Endothelial cell of umbilical vein (primary cell): ENCODE measurements at regions not wholly inside any gene's neighbourhood (a gene's known extent, or its start where the extent isn't known, plus 50 kb on each side); places are given as distances from the start of the nearest gene placed in this dataset.

ENCODE experiments used
- BruUV-seq: library from RNA; stranded (reverse); fragments of 400-500 nt; replicated peaks from 2 replicates; lab custom pipeline; 2021; lab: Mats Ljungman, UMichigan
- CTCF ChIA-PET: fragments of 300-600, 350-600 bp; sonication (Branson Sonifier 250); formaldehyde crosslinking; loops from one replicate; lab custom pipeline; 2021; ENCODE audit warnings: antibody characterized with exemption, inconsistent platforms; lab: Charles Lee
- POLR2A ChIA-PET: fragments of 300-600, 350-600 bp; sonication (Branson Sonifier 250); formaldehyde crosslinking; loops from one replicate; lab custom pipeline; 2021; ENCODE audit warnings: antibody characterized with exemption, inconsistent platforms; lab: Charles Lee
- DNase-seq: peaks from one replicate; pipeline ENCODE4 v3.0.0-alpha.2; 2011; ENCODE audit warnings: low read depth, low spot score
- FAIRE-seq: peaks from 2 replicates; lab custom pipeline; 2011; peaks lifted over from hg19 to GRCh38; lab: Jason Lieb, UNC
- H2AFZ ChIP-seq: 2 replicates; pipeline ENCODE4 v1.6.0; 2012; ENCODE audit warnings: low read depth, low read length, control low read depth, inconsistent platforms
- H3K27ac ChIP-seq: 2 replicates; pipeline ENCODE4 v1.5.1; 2011; ENCODE audit warnings: low read depth, mild to moderate bottlenecking, control low read depth, low read length, moderate library complexity; ENCODE audit not compliant: insufficient read depth
- H3K27me3 ChIP-seq, 2 experiments: 2 replicates each; pipeline versions ENCODE4 v1.6.0 to v1.6.1; 2011; ENCODE audit warnings: low read length in 2 of 2, mixed read lengths in 1 of 2; ENCODE audit not compliant: control insufficient read depth in 2 of 2, insufficient read depth in 2 of 2
- H3K36me3 ChIP-seq, 2 experiments: 2 replicates in 1 of 2; 3 replicates in 1 of 2; pipeline ENCODE4 v1.5.1; 2011; ENCODE audit warnings: low read length in 2 of 2, mild to moderate bottlenecking in 1 of 2, moderate library complexity in 1 of 2; ENCODE audit not compliant: control insufficient read depth in 2 of 2, insufficient read depth in 2 of 2; ENCODE audit errors: extremely low read depth in 1 of 2
- H3K4me1 ChIP-seq: 3 replicates; pipeline ENCODE4 v1.5.1; 2011; ENCODE audit warnings: mild to moderate bottlenecking, low read length; ENCODE audit not compliant: control insufficient read depth, insufficient read depth; ENCODE audit errors: extremely low read depth
- H3K4me2 ChIP-seq: 2 replicates; pipeline ENCODE4 v1.6.1; 2011; ENCODE audit warnings: low read length, control low read depth, mixed read lengths; ENCODE audit not compliant: insufficient read depth
- H3K4me3 ChIP-seq, 3 experiments: fragments of 200-600 bp in 1 of 3; sonication (generic), shearing (Covaris generic) in 1 of 3; replicated peaks in 1 of 3; 2 replicates each; pipeline ENCODE4 v1.5.1; 2011 to 2016; ENCODE audit warnings: control low read depth in 3 of 3, low read length in 3 of 3, mild to moderate bottlenecking in 2 of 3, inconsistent platforms in 1 of 3, low read depth in 1 of 3, moderate library complexity in 1 of 3; ENCODE audit not compliant: insufficient read depth in 1 of 3
- H3K79me2 ChIP-seq: 2 replicates; pipeline ENCODE4 v1.6.0; 2012; ENCODE audit warnings: low read length, inconsistent platforms; ENCODE audit not compliant: control insufficient read depth, insufficient read depth
- H3K9ac ChIP-seq: replicated peaks from 2 replicates; pipeline ENCODE3; 2011; ENCODE audit warnings: low read length, control low read depth; ENCODE audit not compliant: insufficient read depth; ENCODE audit errors: extremely low read depth
- H3K9me1 ChIP-seq: replicated peaks from 3 replicates; pipeline ENCODE4 v1.6.0; 2011; ENCODE audit warnings: mild to moderate bottlenecking, low read length; ENCODE audit not compliant: control insufficient read depth, insufficient read depth; ENCODE audit errors: extremely low read depth
- H3K9me3 ChIP-seq: replicated peaks from 2 replicates; pipeline ENCODE4 v1.5.1; 2012; ENCODE audit warnings: low read length, inconsistent platforms; ENCODE audit not compliant: control insufficient read depth, insufficient read depth
- H4K20me1 ChIP-seq: replicated peaks from 2 replicates; pipeline ENCODE3; 2011; ENCODE audit warnings: mild to moderate bottlenecking, low read length; ENCODE audit not compliant: control insufficient read depth, insufficient read depth; ENCODE audit errors: extremely low read depth
- EZH2 ChIP-seq: IDR thresholded peaks from 2 replicates; pipeline ENCODE4 v1.6.1; 2012; ENCODE audit warnings: borderline replicate concordance, low read depth, mild to moderate bottlenecking, moderate library complexity, low read length, inconsistent platforms; ENCODE audit not compliant: severe bottlenecking
- FOS ChIP-seq: IDR thresholded peaks from 2 replicates; pipeline ENCODE4 v1.6.1; 2011; ENCODE audit warnings: mild to moderate bottlenecking, low read length, moderate library complexity, borderline replicate concordance; ENCODE audit not compliant: insufficient read depth
- GATA2 ChIP-seq: IDR thresholded peaks from 2 replicates; pipeline ENCODE4 v1.7.0; 2011; ENCODE audit warnings: low read depth, mild to moderate bottlenecking, moderate library complexity, mixed read lengths, low read length; ENCODE audit not compliant: insufficient read length, insufficient read depth
- JUN ChIP-seq: IDR thresholded peaks from 2 replicates; pipeline ENCODE4 v1.6.1; 2011; ENCODE audit warnings: borderline replicate concordance, low read depth; ENCODE audit not compliant: insufficient read length, insufficient read depth
- MYC ChIP-seq: IDR thresholded peaks from one replicate; pipeline ENCODE4 v1.6.1; 2011; ENCODE audit warnings: mild to moderate bottlenecking, low read depth, low read length
- POLR2A ChIP-seq: IDR thresholded peaks from 2 replicates; pipeline ENCODE4 v1.6.1; 2012; ENCODE audit warnings: low read depth, mild to moderate bottlenecking, control low read depth, low read length
- POLR2AphosphoS5 ChIP-seq: IDR thresholded peaks from 2 replicates; pipeline ENCODE4 v1.6.1; 2012; ENCODE audit warnings: low read depth, mild to moderate bottlenecking, control low read depth, low read length, moderate library complexity; ENCODE audit not compliant: insufficient read depth
- dilution Hi-C: fragments of 300-500 bp; cut with MboI; formaldehyde crosslinking; loops from one replicate; pipeline ENCODE4 v1.15.0; 2019; ENCODE audit warnings: low sequenced_read_pairs; ENCODE audit not compliant: extremely low pct_ligation_motif_present
- intact Hi-C: fragments of 100-400 bp; cut with micrococcal nuclease; formaldehyde crosslinking; loops from one replicate; pipeline ENCODE4 v1.10.0; 2022
- TF ChIP-seq, protein P1 (sequence below): IDR thresholded peaks from 2 replicates; pipeline ENCODE4 v1.6.1; 2011; ENCODE audit not compliant: insufficient read depth, insufficient read length
- TF ChIP-seq, protein P2 (sequence below), 2 donors: IDR thresholded peaks; 1 replicate in 1 of 2; 2 replicates in 1 of 2; pipeline ENCODE4 v1.5.1; 2011; ENCODE audit warnings: low read length in 2 of 2, mild to moderate bottlenecking in 2 of 2, moderate library complexity in 2 of 2, control low read depth in 1 of 2, inconsistent platforms in 1 of 2, low read depth in 1 of 2; ENCODE audit not compliant: insufficient read depth in 1 of 2; ENCODE audit errors: extremely low read depth in 1 of 2

DNA sequence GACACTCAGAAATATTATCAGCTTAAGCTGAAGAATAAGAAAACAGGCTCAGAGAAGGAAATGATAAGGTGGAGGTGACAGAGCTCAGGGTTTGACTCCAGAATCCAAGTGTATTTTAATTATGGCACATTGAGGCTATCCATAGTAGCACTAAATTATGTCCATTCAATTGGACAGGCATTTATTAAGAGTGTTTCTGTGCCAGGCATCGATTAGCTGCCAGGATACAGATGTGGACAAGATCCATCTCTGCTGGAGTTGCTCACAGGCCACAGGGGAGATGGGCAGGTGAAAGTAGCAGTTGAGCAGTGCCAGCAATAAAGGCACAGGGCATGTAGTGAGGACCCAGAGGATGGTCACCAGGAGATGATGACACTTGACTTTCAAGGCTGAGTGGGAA lies 592.5 kb downstream of the INSC start:
- BruUV-seq, result no TSS peak
- Histone ChIP-seq H3K9ac (no peak overlapping the region), H2AFZ (no peak overlapping the region), H3K4me3 (no peak overlapping the region), H3K27me3 (no peaks in the 10 kb centered on the region), H3K36me3 (no peaks in the 10 kb centered on the region), H3K9me1 (no peaks in the 10 kb centered on the region), H3K9me3 (no peaks in the 10 kb centered on the region), H3K4me2 (no peak overlapping the region), H3K4me1 (no peaks in the 10 kb centered on the region), H3K27ac (no peak overlapping the region), H3K79me2 (no peaks in the 10 kb centered on the region), H4K20me1 (no peaks in the 10 kb centered on the region)
- ChIA-PET POLR2A (no interaction called here), CTCF (interaction anchor here (1.6 kb wide), 1 partner anchor 9 kb away, joined by 4 read pairs; no protein-coding TSS in a partner anchor)
- intact Hi-C loops (no loop called here), dilution Hi-C loops (no loop called here)
- DNase-seq (no peak), FAIRE-seq (no peak)
- no peak for TF ChIP-seq POLR2AphosphoS5
- no peak for TF ChIP-seq FOS
- no peak for TF ChIP-seq JUN
- TF ChIP-seq POLR2A, result no peak
- no peak for TF ChIP-seq GATA2
- no peak for TF ChIP-seq EZH2
- TF ChIP-seq, protein P1, sequence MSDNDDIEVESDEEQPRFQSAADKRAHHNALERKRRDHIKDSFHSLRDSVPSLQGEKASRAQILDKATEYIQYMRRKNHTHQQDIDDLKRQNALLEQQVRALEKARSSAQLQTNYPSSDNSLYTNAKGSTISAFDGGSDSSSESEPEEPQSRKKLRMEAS, result no peak

DNA sequence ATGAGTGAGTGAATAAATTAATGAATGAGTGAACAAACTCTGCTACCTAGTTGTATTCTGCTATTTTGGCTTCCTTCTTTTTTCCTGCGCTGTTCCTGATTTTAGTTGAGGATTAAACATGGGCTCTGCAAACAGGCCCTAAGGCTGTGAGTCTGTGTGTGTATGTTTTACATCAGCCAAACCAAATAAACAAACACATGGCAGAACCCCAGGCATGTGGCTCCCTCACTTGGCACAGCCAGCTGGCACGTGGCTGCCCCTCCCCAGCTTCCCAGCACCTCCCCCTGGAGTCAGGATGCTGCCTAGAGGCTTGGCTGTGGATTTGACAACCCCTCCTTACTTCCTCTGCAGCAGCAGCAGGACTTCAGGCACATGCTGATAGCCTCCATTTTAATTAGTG lies 593.2 kb downstream of the INSC start:
- no peaks in the 10 kb centered on the region for H3K9me3 ChIP-seq
- no TSS peak for BruUV-seq
- no peak for FAIRE-seq

More for the DNA sequence above, 593.2 kb downstream of the INSC start:
- Histone ChIP-seq H3K4me3 (no peak overlapping the region), H3K4me1 (no peaks in the 10 kb centered on the region), H3K36me3 (no peaks in the 10 kb centered on the region), H3K79me2 (no peaks in the 10 kb centered on the region), H2AFZ (no peak overlapping the region), H3K4me2 (no peak overlapping the region), H3K9ac (no peak overlapping the region), H3K27me3 (no peaks in the 10 kb centered on the region), H3K27ac (no peak overlapping the region), H3K9me1 (no peaks in the 10 kb centered on the region), H4K20me1 (no peaks in the 10 kb centered on the region)
- dilution Hi-C loops, result no loop called here
- ChIA-PET POLR2A (no interaction called here), CTCF (no interaction called here)
- no peak for TF ChIP-seq GATA2
- TF ChIP-seq JUN, result no peak
- TF ChIP-seq POLR2AphosphoS5, result no peak
- TF ChIP-seq EZH2, result no peak
- TF ChIP-seq MYC, result no peak
- TF ChIP-seq, protein P2, sequence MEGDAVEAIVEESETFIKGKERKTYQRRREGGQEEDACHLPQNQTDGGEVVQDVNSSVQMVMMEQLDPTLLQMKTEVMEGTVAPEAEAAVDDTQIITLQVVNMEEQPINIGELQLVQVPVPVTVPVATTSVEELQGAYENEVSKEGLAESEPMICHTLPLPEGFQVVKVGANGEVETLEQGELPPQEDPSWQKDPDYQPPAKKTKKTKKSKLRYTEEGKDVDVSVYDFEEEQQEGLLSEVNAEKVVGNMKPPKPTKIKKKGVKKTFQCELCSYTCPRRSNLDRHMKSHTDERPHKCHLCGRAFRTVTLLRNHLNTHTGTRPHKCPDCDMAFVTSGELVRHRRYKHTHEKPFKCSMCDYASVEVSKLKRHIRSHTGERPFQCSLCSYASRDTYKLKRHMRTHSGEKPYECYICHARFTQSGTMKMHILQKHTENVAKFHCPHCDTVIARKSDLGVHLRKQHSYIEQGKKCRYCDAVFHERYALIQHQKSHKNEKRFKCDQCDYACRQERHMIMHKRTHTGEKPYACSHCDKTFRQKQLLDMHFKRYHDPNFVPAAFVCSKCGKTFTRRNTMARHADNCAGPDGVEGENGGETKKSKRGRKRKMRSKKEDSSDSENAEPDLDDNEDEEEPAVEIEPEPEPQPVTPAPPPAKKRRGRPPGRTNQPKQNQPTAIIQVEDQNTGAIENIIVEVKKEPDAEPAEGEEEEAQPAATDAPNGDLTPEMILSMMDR (IDR thresholded peaks at IDR 0.05; ENCODE audit: extremely low read depth in 1 of 2, insufficient read depth in 1 of 2, low read depth in 1 of 2, low read length in 2 of 2), result no peak
- TF ChIP-seq POLR2A, result no peak
- TF ChIP-seq, protein P1, result no peak
- no peak for TF ChIP-seq FOS
- intact Hi-C loops, result no loop called here
- no peak for DNase-seq
